ENCODE measurements at regions not wholly inside any gene's neighbourhood (a gene's known extent, or its start where the extent isn't known, plus 50 kb on each side); places are given as distances from the start of the nearest gene placed in this dataset.

GRCh38 chr5:87887247-87887646 is 381.4 kb downstream of the TMEM161B start:
- H2BK12ac ChIP-seq (ENCODE audit: low read length), result no peak overlapping the region
- H4K91ac ChIP-seq (ENCODE audit: low read depth, low read length), result no peak overlapping the region
- DNase-seq, result no peak
- H3K14ac ChIP-seq (ENCODE audit: low read length), result no peak overlapping the region
- H4K12ac ChIP-seq (ENCODE audit: low read depth, low read length), result no peak overlapping the region
- no peaks in the 10 kb centered on the region for H3K36me3 ChIP-seq (ENCODE audit: control insufficient read depth in 1 of 2, insufficient read depth in 2 of 2, low read length in 2 of 2)
- H3K18ac ChIP-seq (ENCODE audit: low read length), result no peak overlapping the region
- H3K27me3 ChIP-seq (ENCODE audit: insufficient read depth, low read length), result no peaks in the 10 kb centered on the region
- H2BK120ac ChIP-seq (ENCODE audit: insufficient read depth, low read length, poor library complexity), result no peak overlapping the region
- H3K79me1 ChIP-seq (ENCODE audit: low read length), result no peaks in the 10 kb centered on the region
- H3K4ac ChIP-seq (ENCODE audit: low read depth, low read length), result no peak overlapping the region
- H2BK5ac ChIP-seq (ENCODE audit: low read depth, low read length, poor library complexity), result no peak overlapping the region
- no CpG with 5 or more reads among the region's 2 CpGs for WGBS (ENCODE audit: extremely low coverage, insufficient coverage, insufficient read length)
- no peaks in the 10 kb centered on the region for H3K79me2 ChIP-seq (ENCODE audit: control insufficient read depth, insufficient read depth, low read length, poor library complexity)
- H2AFZ ChIP-seq (ENCODE audit: insufficient read depth, low read length, poor library complexity), result no peak overlapping the region
- no peak overlapping the region for H3K9ac ChIP-seq (ENCODE audit: low read length)
- no peaks in the 10 kb centered on the region for H3K4me1 ChIP-seq (ENCODE audit: control insufficient read depth in 1 of 2, insufficient read depth in 2 of 2, low read length in 2 of 2)
- H3K9me3 ChIP-seq (ENCODE audit: insufficient read depth, low read depth, low read length), result no peaks in the 10 kb centered on the region
- no peak overlapping the region for H3K4me2 ChIP-seq (ENCODE audit: low read length)
- no peak overlapping the region for H4K8ac ChIP-seq (ENCODE audit: low read depth, low read length)
- H3K23ac ChIP-seq (ENCODE audit: low read length), result no peak overlapping the region
- no peak overlapping the region for H3K4me3 ChIP-seq (ENCODE audit: low read depth, low read length)
- H3K27ac ChIP-seq (ENCODE audit: low read depth, low read length), result no peak overlapping the region
- H2AK5ac ChIP-seq (ENCODE audit: low read length), result no peak overlapping the region

DNA sequence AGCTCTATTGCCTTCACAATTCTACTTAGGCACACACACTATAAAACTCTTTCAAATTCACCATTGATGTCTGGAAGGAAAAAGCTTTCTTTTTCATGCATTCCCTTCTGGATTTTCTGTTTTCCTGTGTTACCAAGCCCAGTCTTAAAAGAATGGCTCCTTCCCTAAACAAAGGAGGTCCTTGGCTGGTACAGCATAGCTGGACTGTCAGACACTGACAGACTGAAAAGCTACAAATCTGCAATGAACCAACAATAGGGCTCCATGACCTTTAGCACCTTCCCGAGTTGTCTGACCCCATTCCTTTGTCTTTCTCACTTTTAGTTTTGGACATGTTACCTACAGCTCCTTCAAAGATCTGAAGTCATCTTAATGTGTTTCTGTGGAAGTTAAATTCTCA is 382.5 kb downstream of the TMEM161B start:
- Histone ChIP-seq H2BK5ac (ENCODE audit: low read depth, low read length, poor library complexity) (no peak overlapping the region), H3K4me3 (ENCODE audit: low read depth, low read length) (no peak overlapping the region), H4K8ac (ENCODE audit: low read depth, low read length) (no peak overlapping the region), H3K27me3 (ENCODE audit: insufficient read depth, low read length) (no peaks in the 10 kb centered on the region), H2AK5ac (ENCODE audit: low read length) (no peak overlapping the region), H2AFZ (ENCODE audit: insufficient read depth, low read length, poor library complexity) (no peak overlapping the region), H2BK12ac (ENCODE audit: low read length) (no peak overlapping the region), H3K36me3 (ENCODE audit: control insufficient read depth in 1 of 2, insufficient read depth in 2 of 2, low read length in 2 of 2) (no peaks in the 10 kb centered on the region), H3K4me2 (ENCODE audit: low read length) (no peak overlapping the region), H3K14ac (ENCODE audit: low read length) (no peak overlapping the region), H3K18ac (ENCODE audit: low read length) (no peak overlapping the region), H3K4ac (ENCODE audit: low read depth, low read length) (no peak overlapping the region), H3K79me1 (ENCODE audit: low read length) (no peaks in the 10 kb centered on the region), H3K23ac (ENCODE audit: low read length) (no peak overlapping the region), H4K91ac (ENCODE audit: low read depth, low read length) (no peak overlapping the region), H2BK120ac (ENCODE audit: insufficient read depth, low read length, poor library complexity) (no peak overlapping the region), H3K9ac (ENCODE audit: low read length) (no peak overlapping the region), H3K4me1 (ENCODE audit: control insufficient read depth in 1 of 2, insufficient read depth in 2 of 2, low read length in 2 of 2) (no peaks in the 10 kb centered on the region), H3K79me2 (ENCODE audit: control insufficient read depth, insufficient read depth, low read length, poor library complexity) (no peaks in the 10 kb centered on the region), H4K12ac (ENCODE audit: low read depth, low read length) (no peak overlapping the region), H3K9me3 (ENCODE audit: insufficient read depth, low read depth, low read length) (no peaks in the 10 kb centered on the region), H3K27ac (ENCODE audit: low read depth, low read length) (no peak overlapping the region)
- no CpG with 5 or more reads among the region's 1 CpG for WGBS (ENCODE audit: extremely low coverage, insufficient coverage, insufficient read length)
- no peak for DNase-seq

- Histone ChIP-seq H4K12ac (ENCODE audit: low read depth, low read length) (no peak overlapping the region), H2AFZ (ENCODE audit: insufficient read depth, low read length, poor library complexity) (no peak overlapping the region), H3K36me3 (ENCODE audit: control insufficient read depth in 1 of 2, insufficient read depth in 2 of 2, low read length in 2 of 2) (no peaks in the 10 kb centered on the region), H3K79me1 (ENCODE audit: low read length) (no peaks in the 10 kb centered on the region), H3K18ac (ENCODE audit: low read length) (no peak overlapping the region), H3K23ac (ENCODE audit: low read length) (no peak overlapping the region), H2BK12ac (ENCODE audit: low read length) (no peak overlapping the region), H3K4me1 (ENCODE audit: control insufficient read depth in 1 of 2, insufficient read depth in 2 of 2, low read length in 2 of 2) (no peaks in the 10 kb centered on the region), H3K9me3 (ENCODE audit: insufficient read depth, low read depth, low read length) (no peaks in the 10 kb centered on the region), H3K9ac (ENCODE audit: low read length) (no peak overlapping the region), H2AK5ac (ENCODE audit: low read length) (no peak overlapping the region), H2BK5ac (ENCODE audit: low read depth, low read length, poor library complexity) (no peak overlapping the region), H3K4ac (ENCODE audit: low read depth, low read length) (no peak overlapping the region), H3K27ac (ENCODE audit: low read depth, low read length) (no peak overlapping the region), H4K8ac (ENCODE audit: low read depth, low read length) (no peak overlapping the region), H3K4me3 (ENCODE audit: low read depth, low read length) (no peak overlapping the region), H2BK120ac (ENCODE audit: insufficient read depth, low read length, poor library complexity) (no peak overlapping the region), H3K27me3 (ENCODE audit: insufficient read depth, low read length) (no peaks in the 10 kb centered on the region), H3K79me2 (ENCODE audit: control insufficient read depth, insufficient read depth, low read length, poor library complexity) (no peaks in the 10 kb centered on the region), H3K14ac (ENCODE audit: low read length) (no peak overlapping the region), H3K4me2 (ENCODE audit: low read length) (no peak overlapping the region), H4K91ac (ENCODE audit: low read depth, low read length) (no peak overlapping the region)
- WGBS (ENCODE audit: extremely low coverage, insufficient coverage, insufficient read length), result no CpG with 5 or more reads among the region's 1 CpG
- peak in 1 of 2 donors; percentile 2 for DNase-seq
Observed at GRCh38 chr5:87885758-87886157, 382.9 kb downstream of the TMEM161B start.

DNA sequence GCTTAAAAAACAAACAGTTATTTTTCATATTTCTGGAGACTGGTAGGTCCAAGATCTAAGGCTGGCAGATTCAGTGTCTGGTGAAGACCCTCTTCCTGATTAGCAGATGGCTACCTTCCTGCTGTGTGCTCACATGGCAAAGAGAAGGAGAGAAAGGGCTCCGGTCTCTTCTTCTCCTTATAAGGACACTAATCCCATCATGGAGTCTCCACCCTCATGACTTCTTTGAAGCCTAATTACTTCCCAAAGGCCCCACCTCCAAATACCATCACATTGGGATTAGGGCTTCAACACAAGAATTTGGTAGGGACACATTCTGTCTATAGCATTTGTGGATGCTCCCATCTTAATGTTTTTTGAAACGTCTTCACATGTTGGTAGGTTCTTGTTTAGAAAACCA is 391.1 kb downstream of the TMEM161B start:
- Histone ChIP-seq H3K4me3 (ENCODE audit: low read depth, low read length) (no peak overlapping the region), H3K14ac (ENCODE audit: low read length) (no peak overlapping the region), H3K4me1 (ENCODE audit: control insufficient read depth in 1 of 2, insufficient read depth in 2 of 2, low read length in 2 of 2) (no peaks in the 10 kb centered on the region), H2BK12ac (ENCODE audit: low read length) (no peak overlapping the region), H3K18ac (ENCODE audit: low read length) (no peak overlapping the region), H3K79me2 (ENCODE audit: control insufficient read depth, insufficient read depth, low read length, poor library complexity) (no peaks in the 10 kb centered on the region), H4K91ac (ENCODE audit: low read depth, low read length) (no peak overlapping the region), H4K12ac (ENCODE audit: low read depth, low read length) (no peak overlapping the region), H2AK5ac (ENCODE audit: low read length) (no peak overlapping the region), H2BK120ac (ENCODE audit: insufficient read depth, low read length, poor library complexity) (no peak overlapping the region), H3K79me1 (ENCODE audit: low read length) (no peaks in the 10 kb centered on the region), H2BK5ac (ENCODE audit: low read depth, low read length, poor library complexity) (no peak overlapping the region), H3K27ac (ENCODE audit: low read depth, low read length) (no peak overlapping the region), H3K4ac (ENCODE audit: low read depth, low read length) (no peak overlapping the region), H4K8ac (ENCODE audit: low read depth, low read length) (no peak overlapping the region), H2AFZ (ENCODE audit: insufficient read depth, low read length, poor library complexity) (no peak overlapping the region), H3K9me3 (ENCODE audit: insufficient read depth, low read depth, low read length) (no peaks in the 10 kb centered on the region), H3K27me3 (ENCODE audit: insufficient read depth, low read length) (no peaks in the 10 kb centered on the region), H3K23ac (ENCODE audit: low read length) (no peak overlapping the region), H3K4me2 (ENCODE audit: low read length) (no peak overlapping the region), H3K9ac (ENCODE audit: low read length) (no peak overlapping the region), H3K36me3 (ENCODE audit: control insufficient read depth in 1 of 2, insufficient read depth in 2 of 2, low read length in 2 of 2) (no peaks in the 10 kb centered on the region)
- WGBS (ENCODE audit: extremely low coverage, insufficient coverage, insufficient read length), result no CpG with 5 or more reads among the region's 2 CpGs
- no peak for DNase-seq

Data from trophoblast cell (in vitro differentiated cells and primary cell).